Suprapubic skin (tissue), 3 donors: ENCODE measurements at regions not wholly inside any gene's neighbourhood (a gene's known extent, or its start where the extent isn't known, plus 50 kb on each side); places are given as distances from the start of the nearest gene placed in this dataset.

Experiments
- CTCF ChIP-seq, 2 donors: fragments of 200-600 bp in 1 of 2; fragments of 450-650 bp in 1 of 2; sonication (generic) in 1 of 2; IDR thresholded peaks; one replicate each; pipeline ENCODE4 v1.5.1; 2016 to 2019; ENCODE audit warnings: antibody characterized with exemption in 2 of 2, mild to moderate bottlenecking in 1 of 2, moderate library complexity in 1 of 2
- EP300 ChIP-seq: sonication (generic); formaldehyde crosslinking; IDR thresholded peaks from one replicate; pipeline ENCODE4 v1.6.1; 2017; ENCODE audit warnings: antibody characterized with exemption

GRCh38 chr15:70259028-70259424, 161.3 kb upstream of the TLE3 start:
- TF ChIP-seq EP300 (no peak), CTCF (IDR thresholded peaks at IDR 0.05) (no peak)
